GM19328 (cell line): ENCODE measurements at regions not wholly inside any gene's neighbourhood (a gene's known extent, or its start where the extent isn't known, plus 50 kb on each side); places are given as distances from the start of the nearest gene placed in this dataset.

ENCODE experiments used
- ATAC-seq: cut with Tn5 transposase; IDR thresholded peaks from one replicate; pipeline ENCODE4 v1.9.1; 2021; ENCODE audit warnings: mild to moderate bottlenecking, moderate library complexity; ENCODE audit not compliant: unreplicated experiment

- ATAC-seq: no peak
Observed at GRCh38 chr5:8606231-8606630, 737.3 kb downstream of the MTRR start.

GRCh38 chr5:8611067-8611466 is 742.1 kb downstream of the MTRR start:
- ATAC-seq: no peak

- ATAC-seq: no peak
Observed at GRCh38 chr5:8613078-8613685, 744.2 kb downstream of the MTRR start.

DNA sequence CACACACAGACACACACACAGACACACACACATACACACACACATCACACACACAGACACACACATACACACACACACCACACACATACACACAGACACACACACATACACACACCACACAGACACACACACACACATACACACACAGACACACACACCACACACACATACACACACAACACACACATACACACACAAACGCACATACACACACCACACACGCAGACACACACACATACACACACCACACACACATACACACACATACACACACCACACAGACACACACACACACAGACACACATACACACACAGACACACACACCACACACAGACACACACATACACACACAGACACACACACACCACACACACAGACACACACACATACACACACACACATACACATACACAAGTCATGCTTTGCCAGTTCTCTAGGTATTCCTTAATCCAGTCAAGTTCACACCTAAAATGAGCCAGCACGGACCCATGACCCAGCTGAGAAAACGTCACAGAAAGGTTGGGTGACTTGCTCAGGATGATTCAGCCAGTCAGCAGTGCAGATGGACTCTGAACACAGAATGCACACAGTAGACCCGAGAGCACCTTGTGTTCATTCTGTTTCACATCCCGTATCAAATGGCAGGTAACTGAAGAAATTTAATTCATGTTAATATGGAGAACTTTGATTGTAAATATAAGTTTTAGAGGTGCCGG is 746.4 kb downstream of the MTRR start:
- no peak for ATAC-seq

- no peak for ATAC-seq
Observed at GRCh38 chr5:8628521-8628920, 759.6 kb downstream of the MTRR start.

- ATAC-seq: no peak
Observed at GRCh38 chr5:8633259-8633658, 764.3 kb downstream of the MTRR start.

GRCh38 chr5:8633696-8634095 is 764.7 kb downstream of the MTRR start:
- ATAC-seq: no peak

DNA sequence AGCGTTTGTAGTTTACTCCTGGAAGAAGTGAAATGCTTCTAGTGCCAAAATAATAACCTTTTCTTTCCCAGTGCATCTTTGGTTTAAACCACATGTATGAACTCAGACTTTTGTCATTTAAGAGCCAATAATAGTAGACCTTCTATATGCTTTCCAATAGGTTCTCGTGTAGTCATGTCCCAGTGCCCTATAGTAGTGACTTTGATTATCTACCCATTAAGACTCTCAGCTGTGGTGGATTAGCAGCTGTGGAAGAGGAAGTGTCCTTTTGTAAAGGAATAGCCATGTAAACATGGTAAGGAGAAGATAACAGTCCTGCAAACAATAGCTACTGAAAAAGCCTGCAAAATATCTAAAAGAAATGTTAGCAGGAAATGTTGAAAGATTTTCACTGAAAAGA is 765.3 kb downstream of the MTRR start:
- ATAC-seq: no peak

- ATAC-seq: no peak
Observed at GRCh38 chr5:8641786-8642505, 773.0 kb downstream of the MTRR start.

- no peak for ATAC-seq
Observed at GRCh38 chr5:8644377-8644776, 775.4 kb downstream of the MTRR start.

- ATAC-seq: no peak
Observed at GRCh38 chr5:8647111-8647510, 778.2 kb downstream of the MTRR start.

DNA sequence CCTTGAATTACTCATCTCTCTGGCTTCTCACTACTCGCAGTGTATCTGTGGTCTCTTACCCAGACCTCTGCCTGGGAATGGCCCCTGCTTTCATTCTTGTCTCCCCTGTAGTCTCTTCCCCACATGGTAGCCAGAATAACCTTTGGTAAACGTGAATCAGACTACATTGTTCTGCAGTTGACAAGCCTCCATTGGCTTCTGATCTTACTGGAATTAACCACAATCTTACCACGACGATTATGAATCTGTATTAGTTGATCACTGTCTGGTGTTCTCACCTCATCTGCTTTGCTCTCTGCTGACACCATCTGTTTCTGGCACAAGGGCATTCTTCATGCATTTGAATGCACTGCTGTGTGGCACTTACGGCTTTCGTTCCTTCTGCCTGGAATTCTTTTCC is 781.2 kb downstream of the MTRR start:
- no peak for ATAC-seq

- ATAC-seq: no peak
Observed at GRCh38 chr5:8660133-8660893, 791.4 kb downstream of the MTRR start.

- ATAC-seq: no peak
Observed at GRCh38 chr5:8663374-8663773, 794.4 kb downstream of the MTRR start.

GRCh38 chr5:8675182-8675581 is 806.2 kb downstream of the MTRR start:
- ATAC-seq: no peak

DNA sequence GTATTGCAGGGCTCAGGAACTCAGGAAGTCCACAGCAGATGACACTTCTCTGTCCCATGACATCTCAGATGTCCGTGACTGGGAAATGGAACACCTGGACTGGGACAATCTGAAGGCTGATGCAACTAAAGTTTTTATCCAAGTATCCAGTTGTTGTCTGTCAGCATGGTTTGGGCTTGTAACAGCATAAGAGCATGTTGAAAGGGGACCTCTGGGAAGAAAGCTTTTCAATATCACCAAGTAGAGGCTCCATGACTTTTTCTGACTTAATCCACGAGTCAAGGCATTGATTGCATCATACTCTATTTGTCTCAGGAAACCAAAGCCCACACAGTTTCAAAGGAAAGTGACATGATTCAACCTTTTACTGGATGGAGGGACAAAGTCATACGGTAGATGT is 807.7 kb downstream of the MTRR start:
- ATAC-seq: no peak

- no peak for ATAC-seq
Observed at GRCh38 chr5:8682381-8682780, 813.4 kb downstream of the MTRR start.

DNA sequence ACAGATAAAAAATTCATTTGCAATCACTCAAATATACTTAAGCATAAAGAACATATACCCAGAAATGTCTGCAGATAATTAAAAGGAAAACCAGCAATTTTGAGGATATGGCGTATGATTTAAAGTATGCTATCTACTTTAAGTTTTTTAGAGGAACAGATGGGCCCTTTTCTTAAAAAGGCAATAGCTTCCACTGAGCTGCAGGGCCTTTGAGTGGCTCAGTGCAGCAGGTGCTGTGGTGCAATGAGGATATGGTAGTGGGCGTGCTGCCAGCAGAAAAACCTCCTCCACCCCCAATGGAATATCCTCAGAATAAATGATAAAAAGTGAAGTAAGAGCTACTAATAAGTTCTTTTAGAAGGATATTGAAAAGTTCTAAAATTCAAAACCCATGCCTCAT is 814.5 kb downstream of the MTRR start:
- no peak for ATAC-seq

DNA sequence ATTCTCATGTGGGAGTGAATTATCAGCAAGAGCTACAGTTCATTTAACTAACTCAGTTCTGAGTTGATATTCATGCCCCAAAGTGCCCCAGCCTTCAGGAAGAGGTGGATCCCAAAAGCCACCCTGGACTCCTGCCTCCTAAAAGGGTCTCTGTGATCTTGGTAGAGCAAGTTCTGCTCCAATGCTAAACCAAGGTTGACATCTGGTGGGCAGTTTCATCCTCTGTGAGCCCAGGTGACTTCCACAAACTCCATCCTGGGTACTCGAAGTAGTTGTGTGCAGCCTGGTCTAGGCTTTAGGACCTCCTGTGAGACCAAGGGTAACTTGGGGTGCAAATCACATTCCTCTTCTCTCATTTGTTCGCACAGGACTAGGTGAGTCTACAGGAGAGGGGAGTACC is 816.8 kb downstream of the MTRR start:
- no peak for ATAC-seq

GRCh38 chr5:8686707-8687106 is 817.8 kb downstream of the MTRR start:
- no peak for ATAC-seq

DNA sequence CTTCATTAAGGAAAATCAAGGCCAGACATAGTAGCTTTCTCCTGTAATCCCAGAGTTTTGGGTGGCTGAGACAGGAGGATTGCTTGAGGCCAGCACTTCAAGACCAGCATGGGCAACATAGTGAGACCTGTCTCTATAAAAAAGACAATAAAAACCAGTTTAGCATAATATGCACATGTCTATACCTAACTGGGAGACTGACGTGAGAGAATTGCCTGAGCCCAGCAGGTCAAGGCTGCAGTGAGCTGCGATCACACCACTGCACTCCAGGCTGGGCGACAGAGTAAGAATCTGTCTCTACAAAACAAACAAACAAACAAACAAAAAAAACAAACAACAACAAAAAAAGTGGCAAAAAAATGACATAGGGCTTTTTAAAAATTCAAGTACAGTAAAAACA is 820.8 kb downstream of the MTRR start:
- no peak for ATAC-seq

GRCh38 chr5:8691221-8691620 is 822.3 kb downstream of the MTRR start:
- no peak for ATAC-seq
